ENCODE measurements at regions not wholly inside any gene's neighbourhood (a gene's known extent, or its start where the extent isn't known, plus 50 kb on each side); places are given as distances from the start of the nearest gene placed in this dataset.

GRCh38 chr5:28065656-28066055 lies 1027.3 kb upstream of the CDH9 start:
- no peak for DNase-seq

- DNase-seq = no peak
Measured at GRCh38 chr5:28046596-28046995, 1008.2 kb upstream of the CDH9 start.

GRCh38 chr5:28027851-28028250 lies 989.5 kb upstream of the CDH9 start:
- no peak for DNase-seq

- no peak for DNase-seq
Measured at GRCh38 chr5:28017178-28017577, 978.8 kb upstream of the CDH9 start.

- DNase-seq = no peak
Measured at GRCh38 chr5:28014779-28015178, 976.4 kb upstream of the CDH9 start.

- no peak for DNase-seq
Measured at GRCh38 chr5:28012538-28012937, 974.2 kb upstream of the CDH9 start.

- DNase-seq = no peak
Measured at GRCh38 chr5:28009576-28009975, 971.2 kb upstream of the CDH9 start.

- DNase-seq = no peak
Measured at GRCh38 chr5:27996665-27997064, 958.3 kb upstream of the CDH9 start.

- DNase-seq = no peak
Measured at GRCh38 chr5:27995867-27996266, 957.5 kb upstream of the CDH9 start.

GRCh38 chr5:27978322-27978721 lies 939.9 kb upstream of the CDH9 start:
- no peak for DNase-seq

GRCh38 chr5:27969157-27969556 lies 930.8 kb upstream of the CDH9 start:
- no peak for DNase-seq

GRCh38 chr5:27963050-27963783 lies 924.8 kb upstream of the CDH9 start:
- DNase-seq = no peak

- DNase-seq = no peak
Measured at GRCh38 chr5:27962198-27962597, 923.8 kb upstream of the CDH9 start.

- DNase-seq = no peak
Measured at GRCh38 chr5:27947088-27947487, 908.7 kb upstream of the CDH9 start.

GRCh38 chr5:27944471-27944870 lies 906.1 kb upstream of the CDH9 start:
- no peak for DNase-seq

- no peak for DNase-seq
Measured at GRCh38 chr5:27938989-27939388, 900.6 kb upstream of the CDH9 start.

- DNase-seq = no peak
Measured at GRCh38 chr5:27928060-27928459, 889.7 kb upstream of the CDH9 start.

- DNase-seq = no peak
Measured at GRCh38 chr5:27911216-27911615, 872.8 kb upstream of the CDH9 start.

GRCh38 chr5:27908341-27908740 lies 870.0 kb upstream of the CDH9 start:
- DNase-seq = no peak

GRCh38 chr5:27906931-27907601 lies 868.7 kb upstream of the CDH9 start:
- DNase-seq = no peak

GRCh38 chr5:27906481-27906880 lies 868.1 kb upstream of the CDH9 start:
- no peak for DNase-seq

- no peak for DNase-seq
Measured at GRCh38 chr5:27900761-27901160, 862.4 kb upstream of the CDH9 start.

GRCh38 chr5:27876071-27876470 lies 837.7 kb upstream of the CDH9 start:
- DNase-seq = no peak

GRCh38 chr5:27875148-27875547 lies 836.8 kb upstream of the CDH9 start:
- DNase-seq = no peak

- no peak for DNase-seq
Measured at GRCh38 chr5:27868292-27868691, 829.9 kb upstream of the CDH9 start.

All from dermis blood vessel endothelial cell (primary cell).